ENCODE measurements at regions not wholly inside any gene's neighbourhood (a gene's known extent, or its start where the extent isn't known, plus 50 kb on each side); places are given as distances from the start of the nearest gene placed in this dataset.

- Histone ChIP-seq H3K27ac (ENCODE audit: low read depth, low read length) (no peak overlapping the region), H3K79me2 (ENCODE audit: control insufficient read depth, low read length) (no peaks in the 10 kb centered on the region), H3K9me3 (ENCODE audit: control insufficient read depth, insufficient read depth, low read length) (no peaks in the 10 kb centered on the region), H3K4me1 (ENCODE audit: control insufficient read depth, low read length) (no peaks in the 10 kb centered on the region), H3F3A (ENCODE audit: control insufficient read depth, insufficient read depth) (no peaks in the 10 kb centered on the region), H3K9me2 (replicated peaks; ENCODE audit: control insufficient read depth, low read length) (no peaks in the 10 kb centered on the region), H3K36me3 (ENCODE audit: control insufficient read depth, low read length) (no peaks in the 10 kb centered on the region), H3K4me3 (ENCODE audit: low read length) (no peak overlapping the region), H4K20me1 (ENCODE audit: control insufficient read depth, insufficient read depth, low read depth, low read length) (no peaks in the 10 kb centered on the region), H3K27me3 (ENCODE audit: control insufficient read depth, low read length) (no peaks in the 10 kb centered on the region), H3K4me2 (ENCODE audit: low read length) (no peak overlapping the region)
- TF ChIP-seq CTCF (IDR thresholded peaks at IDR 0.05; ENCODE audit: low read depth, low read length, poor library complexity, severe bottlenecking) (no peak), EZH2phosphoT487 (IDR thresholded peaks at IDR 0.05; ENCODE audit: borderline replicate concordance, low read length) (no peak)
These were observed 256.2 kb upstream of the MDFIC2 start for GRCh38 chr3:70568626-70569025.

GRCh38 chr3:70565861-70566260, 253.4 kb upstream of the MDFIC2 start:
- Histone ChIP-seq H3K27ac (ENCODE audit: low read depth, low read length) (no peak overlapping the region), H3K4me2 (ENCODE audit: low read length) (no peak overlapping the region), H3K79me2 (ENCODE audit: control insufficient read depth, low read length) (no peaks in the 10 kb centered on the region), H3K4me1 (ENCODE audit: control insufficient read depth, low read length) (no peaks in the 10 kb centered on the region), H3K27me3 (ENCODE audit: control insufficient read depth, low read length) (no peaks in the 10 kb centered on the region; the same call in 1 of the 2 replicates), H3F3A (ENCODE audit: control insufficient read depth, insufficient read depth) (no peaks in the 10 kb centered on the region), H4K20me1 (ENCODE audit: control insufficient read depth, insufficient read depth, low read depth, low read length) (no peaks in the 10 kb centered on the region), H3K36me3 (ENCODE audit: control insufficient read depth, low read length) (no peaks in the 10 kb centered on the region), H3K9me3 (ENCODE audit: control insufficient read depth, insufficient read depth, low read length) (no peaks in the 10 kb centered on the region), H3K4me3 (ENCODE audit: low read length) (no peak overlapping the region), H3K9me2 (replicated peaks; ENCODE audit: control insufficient read depth, low read length) (no peaks in the 10 kb centered on the region)
- TF ChIP-seq EZH2phosphoT487 (IDR thresholded peaks at IDR 0.05; ENCODE audit: borderline replicate concordance, low read length): no peak
- no peak for TF ChIP-seq CTCF (IDR thresholded peaks at IDR 0.05; ENCODE audit: low read depth, low read length, poor library complexity, severe bottlenecking)

- Histone ChIP-seq H3K9me2 (replicated peaks; ENCODE audit: control insufficient read depth, low read length) (no peaks in the 10 kb centered on the region), H3K27ac (ENCODE audit: low read depth, low read length) (no peak overlapping the region)
These were observed 252.1 kb upstream of the MDFIC2 start for GRCh38 chr3:70564552-70564951.

More at GRCh38 chr3:70564552-70564951, 252.1 kb upstream of the MDFIC2 start:
- Histone ChIP-seq H3K4me3 (ENCODE audit: low read length) (no peak overlapping the region), H4K20me1 (ENCODE audit: control insufficient read depth, insufficient read depth, low read depth, low read length) (no peaks in the 10 kb centered on the region), H3K4me2 (ENCODE audit: low read length) (no peak overlapping the region), H3K9me3 (ENCODE audit: control insufficient read depth, insufficient read depth, low read length) (no peaks in the 10 kb centered on the region), H3K79me2 (ENCODE audit: control insufficient read depth, low read length) (no peaks in the 10 kb centered on the region), H3K36me3 (ENCODE audit: control insufficient read depth, low read length) (no peaks in the 10 kb centered on the region), H3K27me3 (ENCODE audit: control insufficient read depth, low read length) (no peaks in the 10 kb centered on the region; the same call in 1 of the 2 replicates), H3F3A (ENCODE audit: control insufficient read depth, insufficient read depth) (no peaks in the 10 kb centered on the region), H3K4me1 (ENCODE audit: control insufficient read depth, low read length) (no peaks in the 10 kb centered on the region)
- TF ChIP-seq CTCF (IDR thresholded peaks at IDR 0.05; ENCODE audit: low read depth, low read length, poor library complexity, severe bottlenecking) (no peak), EZH2phosphoT487 (IDR thresholded peaks at IDR 0.05; ENCODE audit: borderline replicate concordance, low read length) (no peak)

Measured in DOHH2 (cell line).